MCF 10A (cell line): ENCODE measurements at regions not wholly inside any gene's neighbourhood (a gene's known extent, or its start where the extent isn't known, plus 50 kb on each side); places are given as distances from the start of the nearest gene placed in this dataset.
"Not testable (repeated sequence)": the region's sequence is repeated elsewhere in the genome, so short reads cannot be mapped to it uniquely, and the experiment has no call there.

Experiments used
- BruUV-seq: library from RNA; stranded (reverse); fragments of 400-500 nt; replicated peaks from 2 replicates; lab custom pipeline; 2021; lab: Mats Ljungman, UMichigan
- CTCF ChIA-PET: fragments of 300-600 bp; sonication (Branson Sonifier 250); formaldehyde crosslinking; extraction: SDS; loops from one replicate; lab custom pipeline; 2021; ENCODE audit warnings: antibody characterized with exemption, inconsistent platforms; lab: Yijun Ruan, JAX
- POLR2A ChIA-PET: fragments of 300-600, 350-650 bp; sonication (Branson Sonifier 250); formaldehyde crosslinking; extraction: SDS; loops from one replicate; lab custom pipeline; 2020; ENCODE audit warnings: antibody characterized with exemption, inconsistent platforms; lab: Yijun Ruan, JAX
- DNase-seq: peaks from one replicate; pipeline ENCODE4 v3.0.0-alpha.2; 2018; ENCODE audit not compliant: unreplicated experiment
- H3K27ac Mint-ChIP-seq: one replicate; pipeline ENCODE4 v1.8.0; 2022; ENCODE audit warnings: mild to moderate bottlenecking, low read depth, mixed read lengths; ENCODE audit not compliant: unreplicated experiment
- H3K27me3 Mint-ChIP-seq: one replicate; pipeline ENCODE4 v1.8.0; 2022; ENCODE audit warnings: mixed read lengths; ENCODE audit not compliant: insufficient read depth, unreplicated experiment
- H3K36me3 Mint-ChIP-seq: one replicate; pipeline ENCODE4 v1.8.0; 2022; ENCODE audit warnings: mild to moderate bottlenecking, moderate library complexity, mixed read lengths; ENCODE audit not compliant: insufficient read depth, unreplicated experiment
- H3K4me1 Mint-ChIP-seq: one replicate; pipeline ENCODE4 v1.8.0; 2022; ENCODE audit warnings: mixed read lengths; ENCODE audit not compliant: insufficient read depth, unreplicated experiment
- H3K4me3 Mint-ChIP-seq: one replicate; pipeline ENCODE4 v1.8.0; 2022; ENCODE audit warnings: mild to moderate bottlenecking, moderate library complexity, mixed read lengths; ENCODE audit not compliant: unreplicated experiment
- H3K9me3 Mint-ChIP-seq: one replicate; pipeline ENCODE4 v1.8.0; 2022; ENCODE audit warnings: mixed read lengths; ENCODE audit not compliant: unreplicated experiment
- intact Hi-C: fragments of 100-400 bp; cut with micrococcal nuclease; formaldehyde crosslinking; loops from 2 replicates; pipeline ENCODE4 v1.14.1; 2022
- TF ChIP-seq, protein P1 (sequence below): fragments of 200-600 bp; IDR thresholded peaks from one replicate; pipeline ENCODE4 v1.8.0; 2022; ENCODE audit warnings: antibody characterized with exemption, mild to moderate bottlenecking; ENCODE audit not compliant: unreplicated experiment

DNA sequence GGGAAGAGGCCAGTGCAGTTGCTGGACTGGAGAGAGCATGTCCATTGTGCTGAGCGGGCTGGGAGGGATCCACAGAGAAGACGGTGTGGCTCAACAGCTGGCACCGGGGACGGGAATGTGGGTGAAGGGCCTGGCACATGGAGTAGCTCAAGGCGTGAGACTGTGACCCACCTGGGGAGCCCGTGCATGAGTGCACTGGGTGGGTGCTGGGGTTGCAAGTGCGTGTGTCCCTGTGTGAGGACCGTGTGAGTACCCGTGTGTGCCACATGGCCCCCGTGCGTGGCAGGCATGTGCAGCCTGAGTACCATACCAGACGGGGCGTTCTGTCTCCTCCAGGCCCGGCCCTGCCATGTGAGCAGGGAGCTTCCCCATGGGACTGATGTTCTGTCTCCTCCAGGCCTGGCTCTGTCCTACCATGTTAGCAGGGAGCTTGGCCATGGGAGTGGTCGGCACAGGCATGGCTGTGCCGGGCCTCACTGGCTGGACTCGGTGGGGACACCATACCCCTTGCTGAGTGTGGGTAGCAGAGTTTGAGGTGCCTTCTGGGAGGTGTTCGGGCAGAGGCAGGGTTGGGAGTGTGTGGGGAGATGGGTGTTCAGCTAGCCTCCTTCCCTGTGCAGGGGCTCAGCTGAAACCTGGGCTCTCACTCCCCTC, 234.4 kb downstream of the TMEM121 start:
- no peak overlapping the region for H3K27ac Mint-ChIP-seq
- TF ChIP-seq, protein P1, sequence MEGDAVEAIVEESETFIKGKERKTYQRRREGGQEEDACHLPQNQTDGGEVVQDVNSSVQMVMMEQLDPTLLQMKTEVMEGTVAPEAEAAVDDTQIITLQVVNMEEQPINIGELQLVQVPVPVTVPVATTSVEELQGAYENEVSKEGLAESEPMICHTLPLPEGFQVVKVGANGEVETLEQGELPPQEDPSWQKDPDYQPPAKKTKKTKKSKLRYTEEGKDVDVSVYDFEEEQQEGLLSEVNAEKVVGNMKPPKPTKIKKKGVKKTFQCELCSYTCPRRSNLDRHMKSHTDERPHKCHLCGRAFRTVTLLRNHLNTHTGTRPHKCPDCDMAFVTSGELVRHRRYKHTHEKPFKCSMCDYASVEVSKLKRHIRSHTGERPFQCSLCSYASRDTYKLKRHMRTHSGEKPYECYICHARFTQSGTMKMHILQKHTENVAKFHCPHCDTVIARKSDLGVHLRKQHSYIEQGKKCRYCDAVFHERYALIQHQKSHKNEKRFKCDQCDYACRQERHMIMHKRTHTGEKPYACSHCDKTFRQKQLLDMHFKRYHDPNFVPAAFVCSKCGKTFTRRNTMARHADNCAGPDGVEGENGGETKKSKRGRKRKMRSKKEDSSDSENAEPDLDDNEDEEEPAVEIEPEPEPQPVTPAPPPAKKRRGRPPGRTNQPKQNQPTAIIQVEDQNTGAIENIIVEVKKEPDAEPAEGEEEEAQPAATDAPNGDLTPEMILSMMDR, result no peak

GRCh38 chr14:105761345-105761740, 235.0 kb downstream of the TMEM121 start:
- H3K27ac Mint-ChIP-seq, BruUV-seq, DNase-seq, H3K36me3 Mint-ChIP-seq, POLR2A ChIA-PET, CTCF ChIA-PET, H3K4me1 Mint-ChIP-seq, H3K27me3 Mint-ChIP-seq, H3K4me3 Mint-ChIP-seq: not testable (repeated sequence)
- H3K9me3 Mint-ChIP-seq, result peaks cover 16% of the 10 kb centered on the region
- intact Hi-C loops, result loop anchor here (10.0 kb wide), 1 partner anchor 147 kb away; no protein-coding TSS in a partner anchor

More for the DNA sequence above, 234.4 kb downstream of the TMEM121 start:
- H3K36me3 Mint-ChIP-seq, result no peaks in the 10 kb centered on the region
- peaks cover 16% of the 10 kb centered on the region for H3K9me3 Mint-ChIP-seq
- no TSS peak for BruUV-seq
- ChIA-PET CTCF (interaction anchor here (0.6 kb wide), 1 partner anchor 172 kb away, joined by 3 read pairs; no protein-coding TSS in a partner anchor), POLR2A (no interaction called here)
- intact Hi-C loops, result loop anchor here (10.0 kb wide), 1 partner anchor 146 kb away; no protein-coding TSS in a partner anchor
- no peaks in the 10 kb centered on the region for H3K4me1 Mint-ChIP-seq
- H3K4me3 Mint-ChIP-seq, result no peak overlapping the region
- DNase-seq, result no peak
- no peaks in the 10 kb centered on the region for H3K27me3 Mint-ChIP-seq

DNA sequence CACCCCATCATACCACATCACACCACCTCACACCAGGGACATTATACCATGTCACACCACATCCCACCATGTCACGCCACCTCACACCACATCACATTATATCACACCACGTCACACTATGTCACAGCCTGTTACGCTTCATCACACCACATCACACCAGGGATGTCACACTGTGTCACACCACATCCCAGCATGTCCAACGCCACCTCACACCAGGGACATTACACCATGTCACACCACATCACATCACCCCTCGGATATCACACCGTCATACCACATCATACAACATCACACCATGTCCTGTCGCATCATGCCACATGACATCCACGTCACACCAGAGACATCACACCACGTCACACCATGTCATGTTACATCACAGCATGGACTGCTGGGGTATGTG, 235.5 kb downstream of the TMEM121 start:
- intact Hi-C loops, result loop anchor here (10.0 kb wide), 1 partner anchor 147 kb away; no protein-coding TSS in a partner anchor
- Mint-ChIP-seq H3K36me3 (peaks cover 6% of the 10 kb centered on the region), H3K27ac (no peak overlapping the region), H3K4me1 (no peaks in the 10 kb centered on the region), H3K9me3 (peaks cover 16% of the 10 kb centered on the region), H3K27me3 (no peaks in the 10 kb centered on the region), H3K4me3 (no peak overlapping the region)
- ChIA-PET CTCF (no interaction called here), POLR2A (no interaction called here)
- BruUV-seq, result no TSS peak
- DNase-seq, result no peak
- TF ChIP-seq, protein P1, result no peak

DNA sequence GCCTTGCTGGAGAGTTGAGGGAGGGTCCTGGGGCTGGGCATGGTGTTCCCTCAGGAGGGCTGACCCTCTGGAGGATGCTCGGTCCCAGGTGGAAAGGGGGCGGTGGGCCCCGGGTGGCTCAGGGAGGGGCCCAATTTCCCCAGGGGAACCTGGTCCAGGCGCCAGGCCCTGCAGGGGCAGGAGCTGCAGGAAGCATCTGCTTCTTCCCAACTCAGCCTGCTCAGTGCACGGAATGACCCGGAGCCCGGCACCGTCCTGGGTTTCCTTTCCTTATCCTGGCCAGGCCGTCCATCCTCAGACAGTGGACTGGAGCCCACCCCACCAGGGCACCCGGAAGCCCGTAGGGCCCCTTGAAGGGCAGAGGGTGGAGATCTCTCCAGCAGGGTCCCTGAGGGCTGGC, 235.9 kb downstream of the TMEM121 start:
- DNase-seq, BruUV-seq, H3K4me3 Mint-ChIP-seq, POLR2A ChIA-PET, H3K4me1 Mint-ChIP-seq, H3K27me3 Mint-ChIP-seq, H3K36me3 Mint-ChIP-seq, H3K27ac Mint-ChIP-seq, CTCF ChIA-PET: not testable (repeated sequence)
- H3K9me3 Mint-ChIP-seq, result peaks cover 16% of the 10 kb centered on the region
- intact Hi-C loops, result loop anchor here (10.0 kb wide), 1 partner anchor 147 kb away; no protein-coding TSS in a partner anchor

DNA sequence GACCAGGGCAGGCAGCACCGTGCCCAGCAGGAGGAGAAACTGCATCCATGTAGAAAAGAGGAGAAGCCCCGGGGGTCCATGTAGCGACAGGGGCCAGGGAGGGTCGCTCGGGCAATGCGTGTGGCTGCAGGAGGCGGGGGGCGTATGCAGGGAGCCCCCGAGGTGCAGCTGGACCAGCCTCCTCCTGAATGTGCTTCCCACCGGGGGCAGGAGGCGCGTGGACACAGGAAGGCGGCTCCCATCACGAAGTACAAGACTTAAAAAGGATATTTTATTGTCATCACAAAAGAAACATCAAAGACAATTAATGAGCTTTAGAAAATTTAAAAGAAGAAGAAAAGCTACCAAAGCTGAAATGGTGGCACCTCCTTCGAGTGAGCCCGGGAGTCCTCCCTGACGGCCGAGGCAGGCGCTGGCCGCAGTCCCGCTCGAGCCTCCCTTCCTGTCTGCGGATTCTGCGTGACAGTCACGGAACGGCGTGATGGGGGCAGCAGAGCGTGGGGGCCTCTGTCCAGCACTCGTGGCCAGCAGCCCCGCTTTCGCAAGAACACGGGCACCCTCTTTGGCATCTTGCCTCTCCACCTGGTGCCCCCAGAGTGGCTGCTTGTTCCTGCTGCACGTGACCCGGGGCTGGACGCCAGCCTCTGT, 238.0 kb downstream of the TMEM121 start:
- BruUV-seq, POLR2A ChIA-PET, H3K36me3 Mint-ChIP-seq, CTCF ChIA-PET, H3K27ac Mint-ChIP-seq, H3K4me3 Mint-ChIP-seq, H3K27me3 Mint-ChIP-seq, DNase-seq, H3K4me1 Mint-ChIP-seq: not testable (repeated sequence)
- intact Hi-C loops, result loop anchor here (10.0 kb wide), 1 partner anchor 150 kb away; no protein-coding TSS in a partner anchor
- H3K9me3 Mint-ChIP-seq, result peaks cover 16% of the 10 kb centered on the region

DNA sequence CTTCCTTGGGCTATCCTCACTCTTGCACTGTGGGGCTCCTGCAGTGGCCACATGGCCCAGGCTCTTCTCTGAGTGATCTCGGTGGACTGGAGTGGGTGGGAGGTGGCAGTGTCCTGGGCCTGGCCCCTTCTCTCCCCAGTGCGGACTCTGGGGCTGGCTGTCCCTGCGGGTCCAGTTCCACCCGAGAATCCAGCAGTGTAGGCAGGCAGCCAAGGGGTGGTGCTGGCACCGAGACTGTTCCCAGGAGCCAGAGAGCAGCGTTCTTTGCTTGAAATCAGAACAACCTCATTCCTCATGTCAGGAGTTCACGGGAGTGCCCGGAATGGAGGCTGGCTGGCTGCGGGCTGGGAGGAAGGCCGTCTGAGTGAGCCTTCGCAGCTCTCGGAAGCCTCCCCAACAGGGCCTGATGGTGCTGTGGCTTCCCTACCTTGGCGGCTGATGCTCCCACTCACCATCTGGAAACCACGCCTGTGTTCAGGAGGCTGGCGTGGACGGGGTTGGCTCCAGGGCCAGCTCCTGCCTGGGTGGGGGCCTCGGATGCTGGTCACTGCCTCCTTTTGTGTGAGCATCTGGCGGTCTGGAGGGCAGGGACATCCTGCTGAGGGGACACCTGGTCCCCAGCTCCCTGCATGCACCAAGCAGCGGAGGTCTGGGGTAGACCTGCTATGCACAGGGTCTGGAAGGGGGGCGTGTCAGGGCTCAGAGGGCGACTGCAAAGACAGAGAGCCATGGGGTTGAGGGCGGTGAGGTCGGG, 238.9 kb downstream of the TMEM121 start:
- H3K36me3 Mint-ChIP-seq, H3K27me3 Mint-ChIP-seq, BruUV-seq, POLR2A ChIA-PET, H3K4me3 Mint-ChIP-seq, DNase-seq, H3K4me1 Mint-ChIP-seq, H3K27ac Mint-ChIP-seq, CTCF ChIA-PET: not testable (repeated sequence)
- peaks cover 13% of the 10 kb centered on the region for H3K9me3 Mint-ChIP-seq
- intact Hi-C loops, result loop anchor here (10.0 kb wide), 1 partner anchor 150 kb away; no protein-coding TSS in a partner anchor
